GM21825 (cell line): ENCODE measurements at regions not wholly inside any gene's neighbourhood (a gene's known extent, or its start where the extent isn't known, plus 50 kb on each side); places are given as distances from the start of the nearest gene placed in this dataset.
"Not testable (repeated sequence)": the region's sequence is repeated elsewhere in the genome, so short reads cannot be mapped to it uniquely, and the experiment has no call there.

ENCODE experiments used
- ATAC-seq: cut with Tn5 transposase; IDR thresholded peaks from one replicate; pipeline ENCODE4 v1.9.1; 2021; ENCODE audit warnings: mild to moderate bottlenecking, moderate library complexity; ENCODE audit not compliant: unreplicated experiment

DNA sequence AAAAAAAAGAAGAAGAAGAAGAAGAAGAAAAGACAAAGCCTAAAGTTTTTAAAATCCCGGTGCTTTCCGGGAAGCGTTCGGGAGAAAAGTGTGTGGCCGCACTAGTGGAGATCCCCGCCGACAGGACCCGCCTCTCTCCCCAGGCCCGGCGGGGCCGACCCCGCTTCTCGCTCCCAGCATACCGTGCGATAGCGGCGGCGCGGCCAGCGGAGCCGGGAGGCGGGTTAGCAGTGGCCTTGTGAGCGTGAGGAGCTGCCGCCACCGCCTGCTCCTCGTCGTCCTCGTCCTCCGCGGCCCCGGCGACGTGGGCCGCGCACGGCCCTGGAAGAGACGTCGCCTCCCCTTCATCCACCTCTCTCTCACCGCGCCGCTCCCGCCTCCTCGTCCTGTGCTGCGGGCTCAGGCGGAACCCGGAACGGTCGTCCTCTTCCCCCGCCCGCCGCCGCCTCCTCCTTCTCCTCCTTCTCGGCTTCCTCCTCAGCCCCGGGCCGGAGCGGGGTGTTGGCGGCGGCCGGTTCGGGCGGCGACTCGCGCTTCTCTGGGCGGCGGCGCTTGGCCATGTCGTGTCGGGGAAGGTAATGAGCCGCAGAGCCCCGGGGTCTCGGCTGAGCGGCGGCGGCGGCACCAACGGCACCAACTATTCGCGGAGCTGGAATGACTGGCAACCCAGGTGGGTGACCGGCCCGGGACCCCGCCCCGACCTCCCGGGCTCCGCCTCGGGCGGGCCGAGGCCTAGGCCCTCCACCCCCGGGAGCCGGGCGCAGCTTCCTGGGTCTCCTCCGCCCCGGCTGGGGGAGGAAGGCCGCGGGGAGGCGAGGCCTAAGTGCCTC lies 62.6 kb upstream of the CDR2 start:
- peak; percentile 81 for ATAC-seq

GRCh38 chr16:22436326-22436822 lies 62.0 kb upstream of the CDR2 start:
- not testable (repeated sequence) for ATAC-seq

DNA sequence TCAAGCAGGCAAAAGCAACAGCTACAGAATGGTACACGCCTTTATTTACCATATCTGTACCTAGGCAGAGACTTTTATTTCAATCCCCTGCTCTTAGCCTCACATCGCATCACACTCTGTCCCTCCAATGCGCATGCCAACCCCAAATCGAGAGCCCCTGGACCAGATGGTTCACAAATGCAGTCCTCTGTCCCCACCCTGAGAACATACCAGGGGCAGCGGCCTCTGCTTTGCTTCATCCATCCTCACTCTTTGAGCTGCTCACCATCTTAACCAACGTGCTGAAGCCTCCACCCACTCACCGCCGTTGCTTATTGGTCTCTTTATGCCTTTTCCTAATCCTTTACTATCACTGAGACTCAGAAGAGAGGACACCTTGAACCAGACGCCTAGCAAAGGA lies 56.9 kb upstream of the CDR2 start:
- ATAC-seq = not testable (repeated sequence)

- no peak for ATAC-seq
Measured at GRCh38 chr16:22428654-22429053, 54.2 kb upstream of the CDR2 start.

DNA sequence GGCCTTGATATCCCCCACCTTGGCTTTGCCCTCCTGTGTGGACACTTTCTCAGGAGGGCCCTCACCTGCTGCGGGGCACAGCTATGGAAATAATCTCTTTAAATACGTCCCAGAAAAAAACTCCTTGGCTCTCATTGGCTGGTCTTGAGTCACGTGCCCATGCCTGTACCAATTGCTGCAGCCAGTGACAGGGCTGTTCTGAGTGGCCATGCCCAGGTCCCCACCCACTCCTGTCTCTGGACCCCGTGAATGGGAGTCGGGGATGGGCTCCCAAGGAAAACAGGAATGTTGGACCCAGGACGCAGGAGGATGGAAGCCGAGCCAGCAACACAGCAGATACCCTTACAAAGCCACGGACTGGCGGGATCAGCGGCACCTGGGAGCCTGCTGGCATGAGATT lies 53.1 kb upstream of the CDR2 start:
- no peak for ATAC-seq

DNA sequence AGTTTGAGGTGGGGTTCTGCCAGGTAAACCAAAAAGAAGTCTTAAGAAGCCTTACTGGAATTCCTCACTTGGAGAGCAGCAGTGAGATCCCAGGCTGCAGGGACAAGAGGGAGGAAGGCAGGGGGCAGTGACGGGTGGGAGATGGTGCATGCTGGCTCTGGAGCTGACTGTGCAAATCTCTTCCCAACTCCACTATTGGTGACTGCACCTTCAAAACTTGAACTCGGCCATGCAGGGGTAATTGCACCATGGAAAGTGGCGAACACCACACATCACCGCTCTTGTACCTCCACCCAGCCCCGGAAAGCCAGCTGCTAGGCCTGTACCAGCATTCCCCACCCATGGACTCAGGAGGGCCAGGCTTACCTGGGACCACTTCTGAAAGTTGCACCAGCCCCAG lies 51.4 kb upstream of the CDR2 start:
- no peak for ATAC-seq

DNA sequence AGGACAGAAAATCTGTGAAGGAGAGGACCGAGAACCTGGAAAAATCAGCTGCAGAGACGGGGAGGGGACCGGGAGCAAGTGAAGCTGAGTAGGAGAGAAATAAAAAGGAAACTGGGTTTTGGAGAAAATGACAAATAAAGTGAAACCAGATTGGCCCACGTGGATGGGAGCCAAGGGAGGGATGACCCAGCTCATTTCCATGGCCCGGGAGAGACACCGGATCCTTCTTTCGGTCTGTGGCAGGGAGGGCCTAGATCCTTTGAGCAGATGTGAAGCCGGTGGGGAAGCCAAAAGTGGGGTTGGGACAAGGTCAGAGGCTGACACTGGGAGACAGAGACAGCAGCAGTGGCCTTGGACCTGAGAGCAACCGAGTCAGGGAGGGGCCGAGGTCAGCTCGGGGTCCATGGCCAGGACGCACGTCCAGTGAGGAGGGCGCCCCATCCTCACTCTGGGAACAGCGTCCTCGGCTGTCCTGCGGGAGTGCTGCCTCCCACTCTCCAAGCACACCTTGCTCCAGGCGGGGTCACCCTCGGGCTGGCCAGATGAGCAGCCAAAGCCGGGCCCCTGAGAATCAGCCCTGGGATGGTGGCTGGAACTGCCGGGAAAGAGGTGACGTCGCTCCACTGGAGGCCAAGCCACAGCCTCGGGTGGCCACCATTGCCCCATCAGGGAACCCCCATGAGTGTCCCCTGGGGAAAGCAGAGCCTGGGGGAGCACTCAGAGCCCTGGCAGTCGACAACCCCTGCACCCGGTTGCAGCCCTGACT lies 50.8 kb upstream of the CDR2 start:
- no peak for ATAC-seq

DNA sequence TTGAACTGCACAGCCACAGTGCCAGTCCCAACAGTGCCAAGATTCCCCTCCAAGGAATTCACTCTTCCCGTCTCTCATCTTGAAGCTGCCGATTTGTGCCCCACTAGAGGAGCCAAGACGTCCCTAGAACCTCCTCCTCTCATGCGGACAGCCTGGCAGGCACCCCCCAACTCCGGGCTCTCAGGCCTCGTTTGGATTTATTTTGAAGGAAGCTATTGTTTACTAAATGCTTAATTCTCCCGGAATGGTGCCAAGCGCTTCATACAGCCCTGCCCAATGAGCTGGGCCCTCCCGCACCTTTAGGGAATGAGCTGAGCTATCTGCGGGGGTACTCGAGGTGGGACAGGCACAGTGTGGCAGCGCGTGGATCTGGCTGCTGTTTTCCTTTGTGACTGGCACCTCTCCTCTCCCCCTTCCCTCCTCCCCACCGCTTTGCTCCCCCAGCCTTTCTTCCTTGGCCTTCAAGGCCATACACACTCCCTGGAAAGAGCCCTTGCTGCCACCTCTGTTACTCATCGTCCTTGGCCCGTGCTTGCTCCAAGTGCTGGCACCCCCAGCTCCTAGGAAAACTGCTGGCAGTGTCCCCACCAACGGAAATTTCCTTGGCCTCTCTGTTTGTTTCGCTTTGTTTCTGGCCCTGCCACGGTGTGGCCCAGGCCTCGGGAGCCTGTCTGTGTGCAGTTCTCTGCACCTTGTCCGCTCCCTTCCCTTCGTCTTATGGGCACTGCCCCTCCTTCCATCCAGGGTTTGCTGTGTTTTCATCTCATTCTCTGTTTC lies 49.9 kb upstream of the CDR2 start:
- no peak for ATAC-seq
